EL (cell line): ENCODE measurements at regions not wholly inside any gene's neighbourhood (a gene's known extent, or its start where the extent isn't known, plus 50 kb on each side); places are given as distances from the start of the nearest gene placed in this dataset.

Source experiments
- DNase-seq: peaks from one replicate; pipeline ENCODE4 v3.0.0-alpha.2; 2016

DNA sequence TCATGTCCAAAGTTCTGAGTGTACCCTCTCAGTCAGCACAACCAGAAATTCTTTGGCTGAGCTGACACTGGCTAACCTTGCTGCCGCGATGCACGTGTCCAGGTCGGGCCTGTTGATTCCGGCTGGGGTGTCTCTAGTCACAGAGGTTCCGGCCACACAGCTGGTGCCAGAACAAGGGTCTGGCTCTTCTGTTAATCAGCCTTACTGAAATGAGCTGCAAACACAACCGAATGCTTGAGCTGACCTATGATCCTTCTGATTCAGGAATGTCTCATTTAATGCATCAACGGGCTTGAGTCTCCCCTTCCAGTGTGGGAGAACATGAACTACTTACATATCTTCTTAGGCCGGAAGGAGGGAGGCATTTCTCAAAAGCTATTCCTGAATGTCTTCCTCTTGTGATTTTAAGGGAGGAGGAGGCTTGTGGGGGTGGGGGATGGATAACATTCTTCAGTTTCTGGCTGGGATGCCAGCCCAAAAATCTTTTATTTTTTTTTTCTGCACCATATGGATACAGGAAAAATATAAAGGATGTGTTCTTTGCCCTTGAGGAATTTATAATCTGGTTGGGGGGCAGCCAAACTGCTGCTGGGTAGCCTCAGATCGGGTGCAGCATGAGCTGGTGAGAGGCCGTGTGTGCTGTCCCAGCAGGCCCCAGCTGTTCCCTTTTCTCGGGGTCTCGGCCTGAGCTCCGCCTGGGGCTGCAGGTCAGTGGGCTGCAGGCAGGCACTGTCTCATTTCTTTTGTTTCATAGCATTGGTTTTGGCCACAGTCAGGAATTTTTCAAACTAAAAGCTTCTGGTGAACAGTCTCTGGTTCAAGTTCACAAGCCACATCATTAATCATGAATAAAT lies 319.1 kb upstream of the TBL1XR1 start:
- DNase-seq: peak; percentile 87

DNA sequence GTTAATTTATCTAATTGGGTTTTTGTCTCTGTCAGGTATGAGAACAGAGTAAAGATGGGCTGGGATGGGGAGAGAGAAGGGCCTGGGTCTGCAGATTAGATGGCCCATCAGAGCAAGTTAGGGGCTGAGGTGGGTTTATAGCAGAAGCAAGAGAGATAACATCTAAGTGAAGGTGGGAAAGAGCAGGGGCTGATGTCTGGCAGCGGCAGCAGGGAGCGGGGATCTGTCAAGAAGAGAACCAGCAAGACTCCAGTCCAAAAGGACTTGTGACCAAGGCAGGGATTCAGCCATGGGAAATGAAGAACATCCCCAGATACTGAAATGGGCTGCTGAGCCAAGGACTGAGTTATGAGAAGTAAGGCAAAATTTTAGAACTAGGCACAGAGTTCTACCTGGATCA lies 320.6 kb upstream of the TBL1XR1 start:
- no peak for DNase-seq

DNA sequence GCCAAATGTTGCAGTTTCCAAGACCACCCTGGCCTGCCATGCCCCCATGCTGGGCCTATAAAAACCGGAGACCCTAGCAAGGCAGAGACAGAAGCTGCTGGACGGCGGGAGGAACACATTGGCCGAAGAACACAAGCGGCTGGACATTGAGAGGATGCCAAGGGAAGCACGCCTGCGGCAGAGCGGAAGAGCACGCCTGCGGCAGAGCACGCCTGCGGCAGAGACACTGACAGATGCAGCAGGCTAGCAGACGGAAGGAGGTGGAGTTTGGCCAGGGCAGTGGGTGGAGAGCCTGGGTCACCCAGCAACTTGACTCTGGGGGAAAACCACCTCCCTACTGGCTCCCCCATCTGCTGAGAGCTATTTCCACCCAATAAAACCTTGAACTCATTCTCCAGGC lies 322.3 kb upstream of the TBL1XR1 start:
- DNase-seq: no peak

DNA sequence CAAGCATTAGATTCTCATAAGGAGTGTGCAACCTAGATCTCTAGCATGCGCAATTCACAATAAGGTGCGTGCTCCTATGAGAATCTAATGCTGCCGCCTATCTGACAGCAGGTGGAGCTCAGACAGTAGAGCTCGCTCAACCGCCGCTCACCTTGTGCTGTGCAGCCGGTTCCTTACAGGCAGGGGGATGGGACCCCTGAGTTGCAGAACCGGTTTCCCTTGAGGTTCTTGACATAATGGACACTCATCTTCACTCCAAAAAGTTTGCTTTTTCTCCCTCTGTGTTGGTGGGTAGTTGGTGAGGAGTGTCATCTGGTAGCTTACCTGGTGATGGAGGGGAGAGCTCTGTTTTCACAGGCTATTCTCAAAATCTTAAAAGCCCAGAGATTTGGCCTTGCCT lies 324.0 kb upstream of the TBL1XR1 start:
- DNase-seq: no peak

DNA sequence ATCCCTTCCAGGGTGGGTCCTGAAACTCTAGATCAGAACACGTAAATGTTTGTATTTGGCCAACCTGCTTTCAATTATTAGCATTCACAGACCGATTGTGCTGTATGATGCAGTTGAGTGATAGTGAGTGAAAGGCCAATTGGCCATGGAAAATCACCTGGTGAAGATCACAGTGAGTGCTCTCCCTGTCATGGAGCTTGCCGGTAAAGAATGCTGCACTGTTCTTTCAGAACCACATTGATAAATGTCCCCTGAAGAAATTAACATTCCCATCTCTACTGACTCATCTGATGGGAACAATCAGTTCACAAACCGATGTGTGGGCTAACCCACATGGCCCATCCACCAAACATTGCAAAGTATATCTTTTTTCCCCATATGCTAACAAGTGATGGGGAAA lies 324.8 kb upstream of the TBL1XR1 start:
- no peak for DNase-seq

DNA sequence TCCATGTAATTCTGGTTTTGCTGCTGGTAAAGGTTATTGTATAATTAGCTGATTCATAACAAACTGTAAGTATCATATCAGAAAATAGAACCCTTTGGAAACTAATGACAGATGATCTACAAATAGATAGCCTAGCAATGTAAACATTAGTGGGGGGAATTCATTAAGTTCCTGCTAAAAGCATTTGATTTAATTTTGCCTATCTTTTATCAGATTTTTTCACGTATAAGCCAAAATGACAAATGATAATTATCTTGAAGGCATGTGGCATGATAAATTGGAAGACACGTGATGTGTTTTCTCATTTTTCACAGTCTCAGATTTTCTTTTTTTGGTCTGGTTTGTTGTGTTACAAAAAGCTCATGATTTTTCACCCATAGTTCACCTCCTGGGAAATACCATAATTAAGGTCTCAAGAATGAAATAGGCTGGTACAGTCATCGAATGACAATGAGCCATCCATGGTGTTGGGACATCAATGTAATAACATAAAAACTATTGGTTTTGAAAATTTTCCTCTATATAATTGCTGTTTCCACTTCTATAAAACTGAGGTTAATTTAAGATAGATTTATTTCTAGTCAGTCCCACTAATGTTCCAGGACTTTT lies 325.9 kb upstream of the TBL1XR1 start:
- DNase-seq: no peak

DNA sequence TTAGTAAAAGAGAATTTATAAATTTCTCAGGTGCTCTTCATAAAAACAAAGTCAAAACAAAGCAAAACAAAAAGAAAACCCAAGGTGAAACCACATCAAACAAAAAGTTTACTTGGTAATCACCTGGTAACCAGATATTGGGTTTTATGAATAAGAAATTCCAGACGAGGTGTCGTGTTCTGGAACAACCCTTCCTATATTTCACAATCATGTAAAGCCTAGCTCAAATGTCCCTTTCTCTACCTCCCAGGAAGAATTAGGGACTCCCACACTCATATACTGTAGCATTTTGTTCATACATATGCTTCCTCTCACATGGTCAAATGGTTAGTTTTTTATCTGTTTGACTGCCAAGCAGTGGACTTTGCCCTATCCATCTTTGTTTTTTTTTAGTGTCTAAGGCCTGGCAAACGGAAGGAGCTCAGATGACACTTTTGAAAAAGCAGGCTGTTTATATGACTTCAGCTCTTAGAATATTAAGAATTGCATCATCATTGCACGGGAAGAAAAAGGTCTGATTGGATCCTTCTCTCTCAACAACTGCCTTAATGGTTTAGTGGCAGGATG lies 326.7 kb upstream of the TBL1XR1 start:
- DNase-seq: no peak

DNA sequence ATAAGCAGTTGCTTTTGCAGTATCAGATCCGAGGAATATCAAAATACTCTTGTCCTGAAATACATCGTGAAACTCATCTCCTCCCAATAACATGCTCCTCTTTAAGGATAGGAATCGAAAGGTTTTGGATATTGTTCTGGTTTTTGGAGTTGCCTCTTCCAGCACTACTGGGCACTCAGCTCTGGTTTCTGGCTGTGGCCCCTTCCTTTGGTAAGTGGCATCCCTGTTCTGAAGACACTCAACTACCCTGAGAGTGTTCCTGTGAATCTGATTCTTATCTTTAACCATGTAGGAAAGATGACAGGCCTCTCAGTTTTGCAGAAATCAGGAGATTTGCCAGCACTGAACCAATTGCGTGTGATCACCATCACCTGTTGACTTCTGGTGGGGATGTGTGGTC lies 327.5 kb upstream of the TBL1XR1 start:
- DNase-seq: no peak

DNA sequence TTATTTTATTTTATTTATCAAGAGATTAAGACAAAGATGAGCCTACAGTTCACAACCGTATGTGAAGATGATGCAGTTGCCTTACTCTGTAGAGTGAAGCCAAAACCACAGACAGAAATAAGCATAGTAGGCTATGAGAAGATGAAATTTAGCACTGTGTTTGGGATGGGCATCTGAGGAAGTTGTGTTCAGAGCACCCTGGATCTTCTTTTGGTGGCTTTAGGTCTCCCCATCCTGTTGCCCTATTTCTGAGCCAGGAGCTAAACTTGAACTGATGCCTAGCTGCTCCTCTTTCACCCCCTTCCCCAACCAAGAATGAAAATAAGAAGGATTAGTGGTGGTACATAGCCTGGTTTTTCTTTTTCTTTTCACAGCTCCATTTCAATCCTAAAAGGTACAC lies 328.1 kb upstream of the TBL1XR1 start:
- DNase-seq: no peak

DNA sequence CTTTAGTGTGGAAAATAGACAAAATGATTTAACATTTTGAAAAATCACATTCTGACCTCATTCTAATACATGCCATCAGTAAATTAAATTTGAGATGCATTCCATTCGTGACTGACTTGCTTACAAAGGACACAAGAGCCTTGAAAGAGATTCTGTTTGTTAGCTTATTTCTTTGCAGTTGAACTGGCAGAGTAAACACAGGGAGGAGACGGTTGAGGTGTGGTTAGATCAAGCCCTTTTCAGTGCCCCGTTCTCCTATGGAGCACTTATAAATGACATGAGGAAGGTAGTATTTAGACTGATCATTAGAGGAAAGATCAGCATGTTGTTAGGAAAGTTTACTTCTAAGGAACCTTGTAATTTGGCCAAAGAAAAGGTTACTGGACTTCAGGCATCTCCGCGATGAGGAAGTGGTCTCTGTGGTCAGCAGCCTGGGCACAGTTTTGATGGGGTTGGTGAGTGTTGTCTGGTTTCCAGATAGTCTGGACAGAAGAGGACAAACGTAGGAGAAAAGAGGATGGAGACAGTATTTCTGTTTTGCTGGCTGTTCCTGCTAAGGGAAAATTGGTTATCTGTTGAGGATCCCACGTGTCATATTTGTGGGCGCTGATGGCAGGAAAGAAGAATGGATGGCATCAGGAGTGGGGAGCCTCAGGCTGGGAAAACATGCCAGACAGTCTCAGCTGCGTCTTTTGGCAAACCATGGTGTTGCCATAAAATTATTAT lies 328.9 kb upstream of the TBL1XR1 start:
- DNase-seq: peak; percentile 36

DNA sequence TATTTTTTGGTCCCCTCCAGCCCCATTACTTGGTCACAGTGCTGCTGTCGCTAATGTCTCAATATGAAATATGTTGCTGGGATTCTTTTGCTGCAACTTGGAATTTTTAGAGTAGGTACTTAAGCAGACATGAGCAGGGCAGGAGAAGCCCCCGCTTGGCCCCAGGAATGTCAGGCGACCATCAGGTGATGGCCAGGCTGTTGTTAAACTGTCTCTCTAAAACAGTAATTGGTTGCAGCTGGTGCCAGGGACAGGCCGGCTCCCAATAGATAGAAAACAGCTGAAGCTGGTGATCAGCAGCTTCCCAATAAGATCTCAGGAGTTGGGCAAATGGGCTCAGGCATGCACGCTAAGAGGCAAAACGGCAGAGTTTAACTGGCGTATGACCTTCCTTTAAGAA lies 329.9 kb upstream of the TBL1XR1 start:
- DNase-seq: no peak

DNA sequence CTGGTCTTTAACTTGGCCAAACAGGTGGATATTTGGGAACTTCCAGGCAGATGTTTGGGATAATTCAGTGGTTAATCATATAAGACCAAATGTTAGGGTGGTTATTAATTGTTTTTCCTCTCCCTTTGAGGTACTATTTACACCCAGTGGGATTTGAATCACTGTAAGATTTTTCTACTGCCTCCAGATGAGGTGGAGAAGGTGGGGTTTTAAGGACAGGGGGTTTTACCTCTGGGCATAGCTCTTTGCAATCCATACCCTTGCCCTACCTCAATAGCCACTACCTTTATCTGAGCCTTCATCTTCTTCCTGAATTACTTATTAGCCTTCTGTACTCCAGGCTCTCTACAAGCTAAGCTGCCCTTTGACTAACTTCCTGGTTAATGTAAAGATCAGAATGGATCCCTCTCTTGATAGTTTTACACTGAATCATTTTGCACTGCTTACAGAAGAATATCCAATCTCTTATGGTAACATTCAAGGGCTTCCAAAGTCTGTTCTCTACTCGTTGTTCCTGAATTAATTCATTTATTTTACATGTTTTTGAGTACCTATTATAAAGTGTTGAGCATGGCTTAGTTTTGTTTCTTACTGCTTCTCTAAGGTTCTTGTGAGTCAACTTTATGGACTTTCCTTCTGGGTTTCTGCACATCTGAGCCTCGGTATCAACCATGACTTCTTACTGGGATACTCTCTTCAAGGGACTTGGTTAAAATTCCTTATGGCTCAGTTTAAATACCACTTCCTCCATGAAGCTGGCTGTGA lies 331.2 kb upstream of the TBL1XR1 start:
- peak; percentile 10 for DNase-seq

DNA sequence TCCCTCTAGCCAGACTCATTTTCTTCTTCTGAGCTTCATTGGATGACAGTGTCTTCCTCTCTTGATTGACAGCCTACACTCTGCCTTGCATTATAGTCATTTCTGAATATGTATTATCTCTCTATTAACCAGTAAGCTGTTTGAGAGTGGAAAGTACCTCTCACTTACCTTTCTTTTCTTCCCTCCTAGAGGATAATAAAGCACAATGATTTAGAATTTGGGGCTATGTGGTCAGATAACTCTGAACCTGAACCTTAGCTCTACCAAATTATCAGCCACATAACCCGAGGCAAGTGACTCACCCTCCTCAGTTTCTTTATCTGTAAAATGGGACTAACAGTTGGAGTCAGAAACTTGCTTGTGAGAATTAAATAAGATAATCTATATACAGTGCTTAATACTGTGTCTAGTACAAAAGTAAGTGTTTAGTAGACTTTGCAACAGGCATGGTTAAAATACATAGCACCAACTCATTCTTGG lies 331.8 kb upstream of the TBL1XR1 start:
- no peak for DNase-seq

DNA sequence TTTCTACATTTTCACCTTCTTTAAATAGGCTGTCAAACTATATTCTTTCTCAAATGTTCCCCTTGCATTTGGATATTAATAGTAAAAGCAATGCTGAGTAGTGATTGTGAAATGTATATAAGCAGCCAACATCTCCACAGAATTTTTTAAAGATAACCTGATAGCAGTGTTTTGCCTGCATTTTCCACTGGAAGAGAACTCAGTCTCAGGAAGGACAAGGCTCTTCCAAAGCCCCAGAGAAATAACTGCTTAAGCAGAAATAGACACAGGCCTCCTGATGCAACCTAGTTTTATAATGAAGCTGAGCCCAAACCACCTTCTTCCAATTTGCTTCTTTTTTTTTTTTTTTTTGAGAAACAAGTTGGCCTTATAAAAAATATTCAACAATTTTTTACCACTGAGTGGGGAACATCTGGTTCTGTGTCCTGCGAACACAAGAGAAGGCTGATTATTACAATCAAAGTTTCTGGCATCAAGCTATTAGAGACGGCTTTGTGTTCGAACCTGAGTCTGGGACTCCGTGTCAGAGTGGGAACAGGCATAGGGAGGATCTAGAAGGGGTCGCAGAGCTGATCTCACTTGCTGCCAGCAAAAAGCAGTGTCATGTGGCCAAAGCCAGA lies 332.5 kb upstream of the TBL1XR1 start:
- no peak for DNase-seq

DNA sequence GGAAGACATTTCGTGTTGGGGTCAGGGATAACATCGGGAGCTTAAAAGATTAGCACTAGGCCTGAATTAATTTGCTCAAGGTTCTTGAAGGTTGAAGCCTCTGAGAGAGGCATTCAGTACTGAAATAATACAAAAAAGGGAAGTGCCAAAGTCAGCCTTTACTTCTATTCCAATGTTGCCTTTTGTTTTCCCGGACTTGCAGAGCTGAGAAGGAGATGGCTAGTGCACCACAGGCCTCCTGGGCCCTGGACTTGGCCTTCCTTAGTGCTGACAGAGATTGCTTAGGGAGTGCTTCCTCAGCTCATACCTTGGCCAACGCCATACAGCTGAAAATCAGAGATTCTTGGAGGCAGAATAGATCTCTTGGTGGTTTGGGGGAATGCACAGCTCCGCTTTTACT lies 333.6 kb upstream of the TBL1XR1 start:
- DNase-seq: no peak

DNA sequence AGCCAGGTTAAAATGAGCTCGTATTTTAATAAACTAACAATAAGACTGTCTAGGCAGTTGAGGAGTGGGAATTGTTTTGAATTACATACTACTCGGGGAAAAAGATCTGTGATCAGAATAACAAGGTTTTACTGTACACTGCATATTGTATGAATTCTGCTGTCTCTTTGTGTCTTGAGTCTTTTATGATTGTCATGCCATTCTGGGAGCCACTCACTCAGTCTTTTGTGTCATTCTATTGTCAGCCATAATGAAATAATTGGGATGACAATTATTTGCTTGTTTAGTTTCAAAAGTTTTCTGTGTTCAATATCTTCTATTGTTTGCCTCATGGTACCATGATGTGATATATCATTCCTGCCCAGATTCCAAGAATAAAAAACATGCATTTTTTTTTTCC lies 339.6 kb upstream of the TBL1XR1 start:
- no peak for DNase-seq

DNA sequence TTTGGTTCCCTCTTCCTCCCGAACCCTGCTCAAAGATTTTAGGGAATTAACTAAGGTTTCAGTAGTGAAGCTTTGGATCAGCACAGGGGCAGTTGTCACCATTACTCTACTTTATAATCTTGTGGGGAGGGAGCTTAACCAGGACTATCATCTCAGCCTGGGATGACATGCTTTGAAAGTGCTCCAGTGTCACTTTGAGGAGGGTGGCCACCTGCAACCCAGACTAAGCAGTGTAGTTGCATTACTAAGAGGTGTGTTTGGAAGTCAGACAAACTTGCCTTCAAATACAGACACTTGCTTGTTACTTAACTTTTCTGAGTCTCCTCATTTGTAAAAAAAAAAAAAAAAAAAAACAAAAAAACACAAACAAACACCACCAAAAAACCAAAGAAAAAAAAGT lies 340.3 kb upstream of the TBL1XR1 start:
- DNase-seq: no peak

DNA sequence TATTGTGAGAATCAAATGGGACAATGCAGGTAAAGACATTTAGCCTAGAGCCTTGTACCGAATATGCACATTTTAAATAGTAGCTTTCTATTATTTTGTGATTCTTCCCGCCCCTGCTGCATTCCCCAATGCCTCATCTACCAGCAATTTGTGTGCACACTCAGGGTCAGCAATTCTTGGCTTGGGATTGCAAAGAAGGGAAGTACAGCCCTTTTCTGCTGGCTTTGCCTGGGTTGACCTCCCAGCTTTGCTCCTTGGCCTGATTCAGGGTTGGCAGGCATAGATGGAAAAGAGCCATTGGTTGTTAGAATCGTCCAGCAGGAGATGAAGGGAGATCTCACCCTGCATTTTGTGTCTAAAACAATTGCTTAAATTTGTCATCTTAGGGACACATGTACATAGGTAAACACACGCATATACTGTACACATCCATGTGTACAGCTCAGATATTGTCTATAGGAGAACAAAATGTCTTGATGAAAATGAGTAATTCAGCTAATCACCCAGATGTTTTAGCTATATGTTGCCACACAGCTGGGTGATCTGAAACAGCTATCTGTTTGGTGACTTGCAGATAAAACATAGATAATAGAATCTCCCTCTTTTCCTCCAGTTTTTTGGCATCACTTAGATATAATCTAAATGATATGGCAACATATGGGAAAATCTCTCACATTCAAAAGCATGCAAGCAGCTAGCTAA lies 340.9 kb upstream of the TBL1XR1 start:
- peak; percentile 66 for DNase-seq

DNA sequence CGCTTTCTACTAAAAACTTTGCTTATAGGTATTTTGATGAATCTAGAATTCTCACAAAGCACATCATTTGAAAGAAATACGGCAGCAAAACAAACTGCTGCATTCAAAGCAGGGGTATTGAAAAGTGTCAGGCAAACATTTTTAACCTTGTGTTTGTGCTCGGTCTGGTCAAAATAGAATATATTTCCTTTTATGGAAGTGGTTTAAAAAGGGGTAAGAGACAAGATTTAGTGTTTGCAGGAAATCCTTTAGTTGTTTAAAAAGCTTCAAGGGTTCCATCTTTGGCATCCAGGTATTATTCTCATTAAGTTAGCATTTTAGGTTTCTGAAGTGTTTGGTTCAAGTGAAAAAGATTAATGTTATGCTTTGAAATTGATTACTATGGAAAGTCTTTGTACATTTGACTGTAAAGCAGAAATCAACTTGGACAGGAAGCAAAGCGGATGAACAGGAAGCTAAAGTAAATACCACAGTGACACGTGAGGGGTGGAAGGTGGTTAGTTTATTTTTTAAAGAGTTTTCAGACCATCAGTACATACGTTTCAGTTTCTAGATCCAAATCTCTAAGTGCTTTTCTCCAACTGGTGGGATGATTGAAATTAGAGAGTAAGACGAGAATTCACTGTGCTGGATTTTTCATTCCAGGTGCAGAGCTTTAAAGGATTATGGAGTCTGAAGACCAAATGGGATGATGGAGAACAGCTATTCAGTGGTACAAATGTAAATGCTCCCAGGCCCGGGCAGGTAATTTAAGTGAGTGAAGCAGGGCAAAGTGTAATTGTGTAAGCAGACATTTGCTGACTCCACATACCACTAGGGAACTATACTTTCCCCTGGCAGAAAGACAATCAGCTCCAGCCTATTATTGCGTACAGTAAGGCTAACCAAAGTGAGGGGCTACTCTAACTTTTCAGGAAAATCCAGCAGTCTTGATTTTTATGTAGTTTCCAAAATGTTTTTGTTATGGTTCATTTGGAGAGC lies 341.8 kb upstream of the TBL1XR1 start:
- DNase-seq: no peak

DNA sequence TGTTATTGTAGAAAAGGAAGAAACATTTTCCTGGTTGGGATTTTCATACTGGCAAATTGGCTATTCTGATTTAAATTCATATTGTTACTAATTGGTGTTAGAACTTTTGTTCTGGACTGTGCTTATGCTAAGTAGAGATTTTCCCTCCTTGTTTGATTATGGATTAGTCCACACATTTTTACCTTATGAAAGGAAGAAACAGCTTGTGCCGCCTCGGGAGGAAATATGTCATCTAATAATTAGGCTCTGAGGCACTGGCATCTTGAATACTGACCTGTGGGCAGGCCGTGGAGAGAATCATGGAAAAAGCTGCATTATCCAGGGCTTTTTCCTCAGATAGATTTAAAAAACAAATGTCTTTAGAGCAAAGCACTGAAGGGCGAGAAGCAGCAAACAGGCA lies 344.3 kb upstream of the TBL1XR1 start:
- no peak for DNase-seq
